GM23338 (cell line): ENCODE measurements at regions not wholly inside any gene's neighbourhood (a gene's known extent, or its start where the extent isn't known, plus 50 kb on each side); places are given as distances from the start of the nearest gene placed in this dataset.

Source experiments
- ATAC-seq: fragments of 200-7000 bp; cut with Tn5 transposase; 3 replicates; pipeline ENCODE4 v1.9.1; 2020
- DNase-seq: peaks from one replicate; pipeline ENCODE4 v3.0.0-alpha.2; 2015; ENCODE audit warnings: low spot score
- H2AFZ ChIP-seq: fragments of 200-600 bp; sonication (generic); 2 replicates; pipeline ENCODE4 v1.8.0; 2016; ENCODE audit warnings: antibody characterized with exemption, mild to moderate bottlenecking, moderate library complexity
- H3F3A ChIP-seq: fragments of 200-600 bp; sonication (generic); replicated peaks from 2 replicates; pipeline ENCODE4 v1.8.0; 2017; ENCODE audit warnings: antibody characterized with exemption, mixed run types, low read depth
- H3K27ac ChIP-seq: fragments of 200-600 bp; sonication (generic); 2 replicates; pipeline ENCODE4 v1.6.1; 2016; ENCODE audit warnings: low read depth
- H3K27me3 ChIP-seq: fragments of 200-600 bp; sonication (generic); 2 replicates; pipeline ENCODE4 v1.8.0; 2016; ENCODE audit warnings: mild to moderate bottlenecking, mixed run types, moderate library complexity; ENCODE audit not compliant: insufficient read depth
- H3K36me3 ChIP-seq: fragments of 200-600 bp; sonication (generic); 2 replicates; pipeline ENCODE4 v1.8.0; 2016; ENCODE audit warnings: mild to moderate bottlenecking; ENCODE audit not compliant: insufficient read depth
- H3K4me1 ChIP-seq: fragments of 200-600 bp; sonication (generic); 2 replicates; pipeline ENCODE4 v1.8.0; 2016; ENCODE audit warnings: mild to moderate bottlenecking, moderate library complexity; ENCODE audit not compliant: insufficient read depth
- H3K4me2 ChIP-seq: fragments of 200-600 bp; sonication (generic); 2 replicates; pipeline ENCODE4 v1.7.1; 2017; ENCODE audit warnings: mixed run types
- H3K4me3 ChIP-seq: fragments of 200-600 bp; sonication (generic); 2 replicates; pipeline ENCODE4 v1.6.1; 2016; ENCODE audit warnings: mixed run types
- H3K79me2 ChIP-seq: fragments of 200-600 bp; sonication (generic); replicated peaks from 2 replicates; pipeline ENCODE4 v1.8.0; 2017; ENCODE audit warnings: mild to moderate bottlenecking; ENCODE audit not compliant: insufficient read depth
- H3K9me2 ChIP-seq: fragments of 200-600 bp; sonication (generic); 2 replicates; pipeline ENCODE4 v1.8.0; 2017; ENCODE audit not compliant: insufficient read depth
- H4K20me1 ChIP-seq: fragments of 200-600 bp; sonication (generic); replicated peaks from 2 replicates; pipeline ENCODE4 v1.8.0; 2017; ENCODE audit warnings: mild to moderate bottlenecking; ENCODE audit not compliant: insufficient read depth
- H3K27ac Mint-ChIP-seq: 2 replicates; pipeline ENCODE4 v1.8.0; 2020; ENCODE audit warnings: inconsistent platforms, mild to moderate bottlenecking, moderate library complexity, mixed read lengths
- H3K27me3 Mint-ChIP-seq: 3 replicates; pipeline ENCODE4 v1.8.0; 2022; ENCODE audit warnings: low read depth, mild to moderate bottlenecking, moderate library complexity, mixed read lengths, inconsistent platforms; ENCODE audit not compliant: insufficient read depth, poor library complexity
- H3K36me3 Mint-ChIP-seq: 3 replicates; pipeline ENCODE4 v1.8.0; 2021; ENCODE audit warnings: low read depth, mild to moderate bottlenecking, inconsistent platforms, moderate library complexity, mixed read lengths
- H3K4me1 Mint-ChIP-seq: 3 replicates; pipeline ENCODE4 v1.8.0; 2020; ENCODE audit warnings: mild to moderate bottlenecking, inconsistent platforms, mixed read lengths
- H3K4me3 Mint-ChIP-seq: 3 replicates; pipeline ENCODE4 v1.8.0; 2021; ENCODE audit warnings: moderate library complexity, mild to moderate bottlenecking, inconsistent platforms, mixed read lengths
- H3K9me3 Mint-ChIP-seq: 3 replicates; pipeline ENCODE4 v1.8.0; 2020; ENCODE audit warnings: moderate library complexity, mild to moderate bottlenecking, inconsistent platforms, mixed read lengths
- CREB1 ChIP-seq: fragments of 250-450 bp; sonication (Bioruptor Pico); IDR thresholded peaks from 2 replicates; pipeline ENCODE4 v1.5.0; 2020; ENCODE audit warnings: low read depth, mild to moderate bottlenecking, moderate library complexity
- CTCF ChIP-seq, 2 experiments: fragments of 200-600 bp in 1 of 2; sonication (generic) in 1 of 2; conservative IDR thresholded peaks; 2 replicates each; pipeline versions ENCODE4 v1.5.1 to v1.6.1; 2016 to 2017; ENCODE audit warnings: antibody characterized with exemption in 2 of 2, low read depth in 2 of 2, mild to moderate bottlenecking in 2 of 2, moderate library complexity in 1 of 2
- ETS1 ChIP-seq: IDR thresholded peaks from 2 replicates; pipeline ENCODE4 v1.6.1; 2016; ENCODE audit warnings: antibody characterized with exemption
- EZH2 ChIP-seq: fragments of 200-600 bp; sonication (generic); IDR thresholded peaks from one replicate; pipeline ENCODE4 v1.8.0; 2017; ENCODE audit warnings: antibody characterized with exemption, mild to moderate bottlenecking, low read depth; ENCODE audit not compliant: unreplicated experiment
- EZH2phosphoT487 ChIP-seq: fragments of 200-600 bp; sonication (generic); IDR thresholded peaks from one replicate; pipeline ENCODE4 v1.8.1; 2018; ENCODE audit warnings: antibody characterized with exemption; ENCODE audit not compliant: unreplicated experiment
- JUNB ChIP-seq: IDR thresholded peaks from one replicate; pipeline ENCODE4 v1.6.1; 2016; ENCODE audit warnings: antibody characterized with exemption; ENCODE audit not compliant: unreplicated experiment
- NANOG ChIP-seq: IDR thresholded peaks from 2 replicates; pipeline ENCODE4 v1.6.1; 2016; ENCODE audit warnings: antibody characterized with exemption, borderline replicate concordance
- POLR2AphosphoS5 ChIP-seq: IDR thresholded peaks from 2 replicates; pipeline ENCODE4 v1.6.1; 2016; ENCODE audit warnings: antibody characterized with exemption, low read depth
- REST ChIP-seq: IDR thresholded peaks from one replicate; pipeline ENCODE4 v1.6.1; 2018; ENCODE audit warnings: antibody characterized with exemption; ENCODE audit not compliant: unreplicated experiment
- STAT1 ChIP-seq: IDR thresholded peaks from one replicate; pipeline ENCODE4 v1.6.1; 2016; ENCODE audit warnings: antibody characterized with exemption; ENCODE audit not compliant: unreplicated experiment
- ZNF114 ChIP-seq: fragments of 250-450 bp; sonication (Bioruptor Pico); IDR thresholded peaks from 2 replicates; pipeline ENCODE4 v1.5.0; 2020; ENCODE audit warnings: mild to moderate bottlenecking, moderate library complexity
- ZNF331 ChIP-seq: fragments of 250-450 bp; sonication (Bioruptor Pico); IDR thresholded peaks from 2 replicates; pipeline ENCODE4 v1.5.0; 2020; ENCODE audit warnings: low read depth, mild to moderate bottlenecking, moderate library complexity

GRCh38 chr3:26078539-26078938, 288.6 kb downstream of the OXSM start:
- H3K36me3 ChIP-seq, result no peaks in the 10 kb centered on the region
- H2AFZ ChIP-seq, result no peak overlapping the region
- H3K4me3 ChIP-seq, result no peak overlapping the region
- H3K79me2 ChIP-seq, result no peaks in the 10 kb centered on the region
- Mint-ChIP-seq H3K4me1 (no peaks in the 10 kb centered on the region; the same call in 2 of the 3 replicates), H3K4me3 (no peak overlapping the region), H3K27ac (no peak overlapping the region), H3K36me3 (no peaks in the 10 kb centered on the region), H3K9me3 (no peaks in the 10 kb centered on the region; the same call in 2 of the 3 replicates), H3K27me3 (no peaks in the 10 kb centered on the region)
- H3K27ac ChIP-seq, result no peak overlapping the region
- DNase-seq (no peak), ATAC-seq (no peak)
- no peaks in the 10 kb centered on the region for H3K4me1 ChIP-seq
- no peaks in the 10 kb centered on the region for H3F3A ChIP-seq
- no peaks in the 10 kb centered on the region for H4K20me1 ChIP-seq
- no peak overlapping the region for H3K4me2 ChIP-seq
- H3K9me2 ChIP-seq, result no peaks in the 10 kb centered on the region
- H3K27me3 ChIP-seq, result no peaks in the 10 kb centered on the region
- TF ChIP-seq ZNF114 (CRISPR knock-in tag) (no peak), EZH2phosphoT487 (no peak), CTCF (conservative IDR thresholded peaks at IDR 0.05; ENCODE audit: low read depth in 2 of 2) (no peak), ETS1 (no peak), EZH2 (no peak), STAT1 (no peak), JUNB (no peak)

GRCh38 chr3:26081166-26081565, 291.3 kb downstream of the OXSM start:
- no peaks in the 10 kb centered on the region for H3F3A ChIP-seq
- Mint-ChIP-seq H3K4me1 (no peaks in the 10 kb centered on the region), H3K36me3 (no peaks in the 10 kb centered on the region), H3K27ac (no peak overlapping the region), H3K4me3 (no peak overlapping the region), H3K9me3 (peaks cover 7% of the 10 kb centered on the region), H3K27me3 (no peaks in the 10 kb centered on the region)
- no peak overlapping the region for H3K4me3 ChIP-seq
- H2AFZ ChIP-seq, result no peak overlapping the region
- no peaks in the 10 kb centered on the region for H3K4me1 ChIP-seq
- H3K27ac ChIP-seq, result no peak overlapping the region
- H4K20me1 ChIP-seq, result no peaks in the 10 kb centered on the region
- TF ChIP-seq CREB1 (no peak), ZNF331 (no peak)
- H3K4me2 ChIP-seq, result no peak overlapping the region
- ATAC-seq, result no peak
- H3K79me2 ChIP-seq, result no peaks in the 10 kb centered on the region
- no peaks in the 10 kb centered on the region for H3K9me2 ChIP-seq
- no peak for DNase-seq
- H3K36me3 ChIP-seq, result no peaks in the 10 kb centered on the region
- H3K27me3 ChIP-seq, result no peaks in the 10 kb centered on the region

- Mint-ChIP-seq H3K36me3 (peaks cover 3% of the 10 kb centered on the region; the same call in 2 of the 3 replicates), H3K27ac (no peak overlapping the region), H3K27me3 (no peaks in the 10 kb centered on the region), H3K4me1 (no peaks in the 10 kb centered on the region), H3K4me3 (no peak overlapping the region), H3K9me3 (peaks cover 13% of the 10 kb centered on the region)
- DNase-seq (no peak), ATAC-seq (no peak)
- Histone ChIP-seq H2AFZ (no peak overlapping the region), H3K27me3 (no peaks in the 10 kb centered on the region), H3K27ac (no peak overlapping the region), H3F3A (no peaks in the 10 kb centered on the region), H4K20me1 (no peaks in the 10 kb centered on the region), H3K4me3 (no peak overlapping the region), H3K4me1 (no peaks in the 10 kb centered on the region), H3K4me2 (no peak overlapping the region), H3K36me3 (no peaks in the 10 kb centered on the region), H3K9me2 (no peaks in the 10 kb centered on the region), H3K79me2 (no peaks in the 10 kb centered on the region)
- TF ChIP-seq STAT1 (no peak), CREB1 (no peak), POLR2AphosphoS5 (no peak), ZNF331 (no peak), NANOG (no peak), ZNF114 (CRISPR knock-in tag) (no peak), REST (no peak), ETS1 (no peak)
Measured at GRCh38 chr3:26081806-26082205, 291.9 kb downstream of the OXSM start.
